GM12874 (cell line): ENCODE measurements at regions not wholly inside any gene's neighbourhood (a gene's known extent, or its start where the extent isn't known, plus 50 kb on each side); places are given as distances from the start of the nearest gene placed in this dataset.

Experiments used
- TF ChIP-seq, protein P1 (sequence below): IDR thresholded peaks from 2 replicates; pipeline ENCODE4 v1.5.1; 2011; ENCODE audit warnings: low read depth, mild to moderate bottlenecking, control low read depth, low read length, moderate library complexity; ENCODE audit not compliant: insufficient read depth

DNA sequence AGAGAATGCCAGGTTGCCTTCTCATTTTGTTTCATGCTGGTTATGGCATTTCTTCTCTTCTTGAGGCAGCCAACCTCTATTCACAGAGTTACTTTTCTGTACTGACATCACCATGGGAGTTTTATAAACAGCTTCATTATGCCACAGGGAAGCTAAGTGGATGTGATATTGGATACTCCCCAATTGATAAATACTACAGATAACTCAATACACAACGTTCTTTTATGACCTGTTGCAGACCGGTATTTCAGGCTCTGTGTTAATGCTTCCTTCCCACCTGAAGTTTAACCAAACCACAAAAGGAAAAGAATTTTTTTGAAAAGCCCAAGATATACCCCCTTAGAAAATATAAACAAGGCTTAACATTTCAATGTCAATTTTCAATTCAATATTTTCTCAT is 258.3 kb upstream of the SOX11 start:
- TF ChIP-seq, protein P1, sequence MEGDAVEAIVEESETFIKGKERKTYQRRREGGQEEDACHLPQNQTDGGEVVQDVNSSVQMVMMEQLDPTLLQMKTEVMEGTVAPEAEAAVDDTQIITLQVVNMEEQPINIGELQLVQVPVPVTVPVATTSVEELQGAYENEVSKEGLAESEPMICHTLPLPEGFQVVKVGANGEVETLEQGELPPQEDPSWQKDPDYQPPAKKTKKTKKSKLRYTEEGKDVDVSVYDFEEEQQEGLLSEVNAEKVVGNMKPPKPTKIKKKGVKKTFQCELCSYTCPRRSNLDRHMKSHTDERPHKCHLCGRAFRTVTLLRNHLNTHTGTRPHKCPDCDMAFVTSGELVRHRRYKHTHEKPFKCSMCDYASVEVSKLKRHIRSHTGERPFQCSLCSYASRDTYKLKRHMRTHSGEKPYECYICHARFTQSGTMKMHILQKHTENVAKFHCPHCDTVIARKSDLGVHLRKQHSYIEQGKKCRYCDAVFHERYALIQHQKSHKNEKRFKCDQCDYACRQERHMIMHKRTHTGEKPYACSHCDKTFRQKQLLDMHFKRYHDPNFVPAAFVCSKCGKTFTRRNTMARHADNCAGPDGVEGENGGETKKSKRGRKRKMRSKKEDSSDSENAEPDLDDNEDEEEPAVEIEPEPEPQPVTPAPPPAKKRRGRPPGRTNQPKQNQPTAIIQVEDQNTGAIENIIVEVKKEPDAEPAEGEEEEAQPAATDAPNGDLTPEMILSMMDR, result no peak

GRCh38 chr2:5437375-5437774 is 254.8 kb upstream of the SOX11 start:
- TF ChIP-seq, protein P1, result no peak

GRCh38 chr2:5440174-5440573 is 252.0 kb upstream of the SOX11 start:
- TF ChIP-seq, protein P1, result no peak

GRCh38 chr2:5442736-5443135 is 249.4 kb upstream of the SOX11 start:
- TF ChIP-seq, protein P1, result no peak

GRCh38 chr2:5444168-5444567 is 248.0 kb upstream of the SOX11 start:
- TF ChIP-seq, protein P1, result no peak

GRCh38 chr2:5444854-5445253 is 247.3 kb upstream of the SOX11 start:
- TF ChIP-seq, protein P1, result no peak

DNA sequence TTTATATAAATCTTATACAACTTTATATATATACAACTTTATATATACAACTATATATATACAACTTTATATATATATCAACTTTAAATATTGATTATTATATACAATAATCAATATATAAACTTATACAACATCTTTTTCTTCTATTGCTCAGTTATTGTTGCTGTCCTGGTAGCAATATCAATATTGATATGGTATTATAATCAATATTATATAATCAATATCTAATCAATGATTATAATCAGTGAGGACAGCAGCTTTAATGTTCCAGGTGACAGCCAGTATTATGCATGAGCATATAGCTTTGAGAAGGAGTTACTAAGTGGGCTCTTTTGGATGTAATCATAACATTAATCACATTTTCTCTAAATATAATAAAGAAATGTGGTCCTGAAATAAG is 242.3 kb upstream of the SOX11 start:
- TF ChIP-seq, protein P1, result no peak
